ENCODE measurements at regions not wholly inside any gene's neighbourhood (a gene's known extent, or its start where the extent isn't known, plus 50 kb on each side); places are given as distances from the start of the nearest gene placed in this dataset.

- peak in 1 of 2 donors; percentile 1 for DNase-seq (ENCODE audit: low read depth in 2 of 2)
Observed at GRCh38 chr13:44021422-44021821, 141.7 kb downstream of the LACC1 start.

GRCh38 chr13:44022196-44022595, 142.5 kb downstream of the LACC1 start:
- DNase-seq (ENCODE audit: low read depth in 2 of 2) = no peak

GRCh38 chr13:44024167-44024845, 144.6 kb downstream of the LACC1 start:
- no peak for DNase-seq (ENCODE audit: low read depth in 2 of 2)

DNA sequence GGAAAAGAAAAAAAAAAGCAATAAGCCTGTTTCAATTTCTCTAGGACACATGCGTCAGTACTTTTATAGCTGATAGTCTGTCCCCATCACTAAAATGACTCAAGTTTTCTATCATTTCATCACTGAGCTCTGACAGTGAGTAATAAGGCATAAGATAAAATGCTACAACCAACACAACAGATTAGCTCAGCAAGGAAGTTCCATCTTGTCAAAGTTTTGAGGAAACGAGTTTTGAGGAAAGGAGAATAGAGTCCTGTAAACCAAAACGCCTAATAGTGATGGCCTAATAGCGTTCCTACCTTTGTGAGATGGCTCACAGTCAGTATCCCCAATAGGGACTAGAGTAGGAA, 145.1 kb downstream of the LACC1 start:
- no peak for DNase-seq (ENCODE audit: low read depth in 2 of 2)

- no peak for DNase-seq (ENCODE audit: low read depth in 2 of 2)
Observed at GRCh38 chr13:44026194-44026593, 146.5 kb downstream of the LACC1 start.

DNA sequence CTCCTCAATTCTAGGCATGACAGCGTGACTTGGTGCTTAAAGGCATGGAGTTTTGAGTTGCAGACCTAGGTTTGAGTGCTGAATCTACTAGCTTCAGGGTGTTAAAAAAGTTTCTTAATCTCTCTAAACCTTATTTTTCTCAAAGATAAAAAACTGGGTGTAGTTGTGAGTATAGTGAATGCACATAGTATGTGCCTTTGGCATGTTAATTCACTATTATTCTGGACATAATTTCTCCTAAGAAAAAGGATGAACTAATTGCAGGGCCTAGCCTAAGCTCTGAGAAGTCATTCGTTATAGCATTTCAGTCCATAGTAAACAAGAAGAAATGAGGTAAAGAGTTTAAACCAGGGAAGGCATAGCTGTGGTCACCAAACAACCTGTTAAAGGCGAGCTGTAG, 149.0 kb downstream of the LACC1 start:
- no peak for DNase-seq (ENCODE audit: low read depth in 2 of 2)

GRCh38 chr13:44030615-44031014, 150.9 kb downstream of the LACC1 start:
- no peak for DNase-seq (ENCODE audit: low read depth in 2 of 2)

DNA sequence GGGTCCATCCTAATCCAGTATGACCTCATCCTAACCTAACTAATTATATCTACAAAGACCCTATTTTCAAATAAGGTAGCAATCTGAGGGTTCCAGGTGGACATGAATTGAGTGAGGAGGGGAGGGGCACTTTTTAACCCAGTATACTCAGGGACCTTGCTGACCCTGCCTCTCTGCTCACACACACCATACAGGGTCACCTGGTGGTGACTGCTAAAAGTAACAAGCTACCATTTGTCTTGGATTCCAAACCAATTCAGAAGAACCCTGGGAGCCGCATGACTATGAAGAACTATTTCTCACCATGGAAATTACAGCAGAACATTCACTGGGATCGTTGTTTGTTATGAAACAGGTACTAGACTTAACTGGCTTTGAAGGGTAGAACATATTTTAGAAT, 151.9 kb downstream of the LACC1 start:
- DNase-seq (ENCODE audit: low read depth in 2 of 2) = no peak

- DNase-seq (ENCODE audit: low read depth in 2 of 2) = no peak
Observed at GRCh38 chr13:44032802-44033201, 153.1 kb downstream of the LACC1 start.

- DNase-seq (ENCODE audit: low read depth in 2 of 2) = no peak
Observed at GRCh38 chr13:44035400-44035799, 155.7 kb downstream of the LACC1 start.

DNA sequence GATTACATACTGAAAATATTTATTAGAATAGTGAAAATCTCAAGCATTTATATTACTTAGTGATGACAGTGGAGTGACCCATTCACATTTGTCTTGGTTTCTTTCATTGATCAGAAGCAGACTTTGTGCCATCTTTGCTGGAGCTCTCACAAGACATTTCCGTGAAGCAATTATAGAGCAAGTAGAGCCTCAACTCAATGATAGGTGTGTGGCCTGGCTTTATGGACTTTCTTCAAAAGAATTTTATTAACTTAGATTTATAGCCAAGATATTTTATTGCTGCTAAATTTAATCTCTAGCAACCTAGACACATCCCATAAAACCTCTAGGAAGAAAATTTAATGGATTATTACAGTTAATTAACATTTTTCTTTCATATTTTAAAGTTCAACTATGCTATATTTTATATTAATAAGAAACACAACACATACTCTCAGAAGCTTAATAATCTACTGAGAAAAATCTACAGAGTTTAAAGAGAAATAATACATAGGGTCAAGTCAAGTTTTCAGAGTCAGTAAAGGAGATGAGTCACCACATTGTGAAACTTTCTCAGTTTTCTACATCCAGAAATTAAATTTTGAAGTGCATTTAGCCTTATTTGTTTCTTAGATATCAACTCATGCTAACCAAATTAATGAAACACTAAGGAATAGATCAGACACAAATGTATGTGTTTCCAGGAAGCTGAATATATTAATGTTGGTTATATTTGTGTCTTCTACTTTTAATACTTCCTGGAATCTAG, 160.5 kb downstream of the LACC1 start:
- DNase-seq (ENCODE audit: low read depth in 2 of 2) = no peak

DNA sequence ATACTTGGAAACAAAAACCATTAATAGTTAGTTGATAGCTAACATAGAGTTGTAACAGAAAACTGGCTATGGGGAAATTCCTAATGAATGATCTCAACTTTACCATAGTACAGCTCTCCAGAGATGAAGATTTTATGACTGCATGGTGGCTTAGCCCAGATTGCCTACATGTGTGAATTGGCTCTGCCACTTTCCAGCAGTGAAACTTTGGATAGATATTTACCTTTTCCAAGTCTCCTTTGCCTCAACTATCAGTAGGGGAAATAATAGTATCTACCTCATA, 161.1 kb downstream of the LACC1 start:
- no peak for DNase-seq (ENCODE audit: low read depth in 2 of 2)

- no peak for DNase-seq (ENCODE audit: low read depth in 2 of 2)
Observed at GRCh38 chr13:44044547-44045179, 165.0 kb downstream of the LACC1 start.

- no peak for DNase-seq (ENCODE audit: low read depth in 2 of 2)
Observed at GRCh38 chr13:44045180-44045562, 165.5 kb downstream of the LACC1 start.

- DNase-seq (ENCODE audit: low read depth in 2 of 2) = peak in 1 of 2 donors; percentile 23
Observed at GRCh38 chr13:44046428-44046827, 166.7 kb downstream of the LACC1 start.

DNA sequence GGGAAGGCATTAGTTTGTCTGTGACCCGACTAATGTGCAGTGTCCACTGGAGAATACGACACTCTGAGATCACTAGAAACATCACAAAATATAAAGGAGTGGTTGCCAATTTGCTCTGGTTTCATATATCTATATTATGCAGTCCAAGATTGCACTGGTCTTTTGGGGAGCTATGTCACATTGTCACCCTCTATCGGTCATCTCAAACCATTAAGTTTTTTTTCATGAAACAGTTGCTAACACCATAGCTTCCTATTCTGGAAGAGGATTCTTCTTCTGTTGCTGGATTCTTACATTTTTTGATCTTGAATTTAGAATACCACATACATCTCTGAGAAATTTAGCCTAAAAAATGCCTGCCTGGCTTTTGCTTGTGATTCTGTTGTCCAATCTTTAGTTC, 168.6 kb downstream of the LACC1 start:
- DNase-seq (ENCODE audit: low read depth in 2 of 2) = peak in 1 of 2 donors; percentile 45

- DNase-seq (ENCODE audit: low read depth in 2 of 2) = no peak
Observed at GRCh38 chr13:44049081-44049945, 169.6 kb downstream of the LACC1 start.

GRCh38 chr13:44050450-44051063, 170.9 kb downstream of the LACC1 start:
- peak; percentile 59 to 69 for DNase-seq (ENCODE audit: low read depth in 2 of 2)

DNA sequence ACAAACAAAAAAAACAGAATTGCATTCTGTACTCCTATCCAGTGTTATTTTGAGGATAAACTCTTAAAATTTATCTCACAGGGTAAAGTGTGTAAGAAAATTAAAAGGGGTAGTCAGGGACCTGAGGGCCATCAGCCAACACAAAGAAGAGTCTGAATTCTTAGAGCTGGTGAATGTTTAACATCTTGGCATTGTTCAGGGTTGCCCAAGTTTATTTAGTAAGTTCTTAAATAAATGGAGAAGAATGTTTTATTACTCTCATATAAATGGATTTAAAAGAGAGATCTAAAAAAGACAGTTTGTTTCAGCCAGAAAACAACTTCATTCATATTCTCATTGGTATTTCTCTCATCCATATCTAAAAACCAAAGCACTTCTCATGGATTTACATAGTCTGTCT, 171.7 kb downstream of the LACC1 start:
- no peak for DNase-seq (ENCODE audit: low read depth in 2 of 2)

- peak in 1 of 2 donors; percentile 13 for DNase-seq (ENCODE audit: low read depth in 2 of 2)
Observed at GRCh38 chr13:44051918-44052675, 172.4 kb downstream of the LACC1 start.

DNA sequence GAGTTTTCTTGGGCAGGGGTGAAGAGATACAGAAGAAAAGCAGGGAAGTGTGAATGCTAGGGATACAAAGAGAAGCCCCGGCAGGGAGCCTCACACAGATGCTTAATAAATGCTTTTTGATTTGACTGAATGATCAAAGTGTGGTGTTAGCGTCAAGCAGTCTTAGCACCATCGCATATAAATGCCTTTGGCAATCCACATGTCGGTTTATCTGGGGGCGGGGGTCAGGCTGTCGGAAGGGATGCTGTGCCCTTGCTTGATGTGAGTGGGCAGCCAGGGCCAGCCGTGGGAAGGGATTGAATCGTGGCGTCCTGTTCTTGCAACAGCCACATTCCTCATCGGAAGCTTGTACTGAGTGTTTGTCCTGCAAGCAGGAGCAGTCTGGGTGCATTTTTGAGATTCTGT, 173.1 kb downstream of the LACC1 start:
- DNase-seq (ENCODE audit: low read depth in 2 of 2) = no peak
